K562 (cell line): ENCODE measurements at regions not wholly inside any gene's neighbourhood (a gene's known extent, or its start where the extent isn't known, plus 50 kb on each side); places are given as distances from the start of the nearest gene placed in this dataset.

Experiments
- ATAC-seq: fragments of 200-7000 bp; cut with Tn5 transposase; 3 replicates; pipeline ENCODE4 v1.9.1; 2020; ENCODE audit warnings: moderate library complexity
- BruUV-seq: library from RNA; stranded (reverse); fragments of 400-500 nt; replicated peaks from 2 replicates; lab custom pipeline; 2021; lab: Mats Ljungman, UMichigan
- CTCF ChIA-PET: fragments of 300-600 bp; formaldehyde crosslinking; extraction: SDS; loops from one replicate; lab custom pipeline; 2021; ENCODE audit warnings: low intra/inter-chr PET ratio; lab: Yijun Ruan, JAX
- POLR2A ChIA-PET: fragments of 300-600, 350-650 bp; sonication (Branson Sonifier 250); formaldehyde crosslinking; extraction: SDS; loops from one replicate; lab custom pipeline; 2021; ENCODE audit warnings: antibody characterized with exemption, inconsistent platforms; lab: Yijun Ruan, JAX
- DNase-seq, 4 experiments: peaks; one replicate each; pipeline versions ENCODE4 v3.0.0 to v3.0.0-alpha.2; 2011 to 2018; ENCODE audit warnings: low spot score in 3 of 4, mixed read lengths in 3 of 4; ENCODE audit errors: extremely low read depth in 1 of 4
- FAIRE-seq: peaks from 2 replicates; lab custom pipeline; 2011; peaks lifted over from hg19 to GRCh38; lab: Jason Lieb, UNC
- H2AFZ ChIP-seq: 2 replicates; pipeline ENCODE4 v1.6.0; 2011; ENCODE audit warnings: low read depth, low read length, control low read depth, inconsistent platforms
- H3K27ac ChIP-seq: fragments of 200-600 bp; 3 replicates; pipeline ENCODE4 v1.8.0; 2011; ENCODE audit warnings: low read depth, mild to moderate bottlenecking, control low read depth, inconsistent platforms, low read length, moderate library complexity, mixed read lengths; ENCODE audit errors: extremely low read depth
- H3K27me3 ChIP-seq, 2 experiments: fragments of 300-600 bp in 1 of 2; 2 replicates in 1 of 2; 3 replicates in 1 of 2; pipeline versions ENCODE4 v1.6.0 to v1.8.0; 2011; ENCODE audit warnings: inconsistent platforms in 2 of 2, low read length in 2 of 2, mild to moderate bottlenecking in 1 of 2, mixed read lengths in 1 of 2, moderate library complexity in 1 of 2; ENCODE audit not compliant: control insufficient read depth in 2 of 2, insufficient read depth in 2 of 2
- H3K36me3 ChIP-seq: fragments of 300-600 bp; 3 replicates; pipeline ENCODE4 v1.8.0; 2011; ENCODE audit warnings: mild to moderate bottlenecking, low read length, inconsistent platforms; ENCODE audit not compliant: control insufficient read depth, insufficient read depth
- H3K4me1 ChIP-seq, 2 experiments: fragments of 200-600 bp in 1 of 2; replicated peaks in 1 of 2; 2 replicates in 1 of 2; 3 replicates in 1 of 2; pipeline versions ENCODE4 v1.5.1 to v1.8.0; 2011; ENCODE audit warnings: inconsistent platforms in 2 of 2, low read length in 2 of 2, mild to moderate bottlenecking in 1 of 2, mixed read lengths in 1 of 2, moderate library complexity in 1 of 2; ENCODE audit not compliant: control insufficient read depth in 2 of 2, insufficient read depth in 2 of 2
- H3K4me2 ChIP-seq: 2 replicates; pipeline ENCODE4 v1.6.1; 2011; ENCODE audit warnings: low read length, control low read depth, inconsistent platforms, mixed read lengths; ENCODE audit not compliant: insufficient read depth
- H3K4me3 ChIP-seq: fragments of 200-600 bp; sonication (generic), shearing (Covaris generic); 2 replicates; pipeline ENCODE4 v1.5.1; 2016; ENCODE audit warnings: control low read depth, inconsistent platforms
- H3K79me2 ChIP-seq: fragments of 200-600 bp; 3 replicates; pipeline ENCODE4 v1.8.0; 2011; ENCODE audit warnings: low read length, inconsistent platforms; ENCODE audit not compliant: control insufficient read depth, insufficient read depth
- H3K9ac ChIP-seq, 2 experiments: 2 replicates each; pipeline versions ENCODE4 v1.6.0 to v1.6.1; 2011; ENCODE audit warnings: low read depth in 2 of 2, low read length in 2 of 2, control low read depth in 1 of 2, inconsistent platforms in 1 of 2, mild to moderate bottlenecking in 1 of 2, mixed read lengths in 1 of 2; ENCODE audit not compliant: insufficient read depth in 1 of 2
- H3K9me1 ChIP-seq: one replicate; pipeline ENCODE4 v1.6.0; 2011; ENCODE audit warnings: inconsistent platforms, mild to moderate bottlenecking, low read length, moderate library complexity; ENCODE audit not compliant: control insufficient read depth, insufficient read depth
- H3K9me3 ChIP-seq: replicated peaks from 2 replicates; pipeline ENCODE4 v1.5.1; 2011; ENCODE audit warnings: low read depth, low read length, inconsistent platforms; ENCODE audit not compliant: control insufficient read depth, insufficient read depth
- H4K20me1 ChIP-seq: replicated peaks from 2 replicates; pipeline ENCODE4 v1.6.1; 2011; ENCODE audit warnings: low read length, inconsistent platforms, mixed read lengths; ENCODE audit not compliant: control insufficient read depth, insufficient read depth
- ELF2 ChIP-seq: fragments of 250-450 bp; sonication (Bioruptor Pico); IDR thresholded peaks from 2 replicates; pipeline ENCODE4 v1.5.0; 2021; ENCODE audit warnings: mild to moderate bottlenecking
- FOXA3 ChIP-seq, 2 experiments: fragments of 450-650 bp in 1 of 2; sonication (generic) in 1 of 2; formaldehyde crosslinking; IDR thresholded peaks in 1 of 2; conservative IDR thresholded peaks in 1 of 2; 2 replicates each; pipeline versions ENCODE4 v1.4.0 to v1.8.0; 2020 to 2022; ENCODE audit warnings: mild to moderate bottlenecking in 2 of 2, missing genetic modification reagents in 1 of 2
- GABPB2 ChIP-seq: fragments of 250-450 bp; sonication (Bioruptor Pico); conservative IDR thresholded peaks from 2 replicates; pipeline ENCODE4 v1.5.1; 2021; ENCODE audit warnings: mild to moderate bottlenecking
- HDAC6 ChIP-seq: IDR thresholded peaks from 2 replicates; pipeline ENCODE4 v1.6.1; 2012; ENCODE audit warnings: low read depth, mild to moderate bottlenecking, control low read depth, inconsistent platforms, low read length, moderate library complexity
- MAZ ChIP-seq, 2 experiments: fragments of 450-650 bp in 1 of 2; sonication (generic) in 1 of 2; formaldehyde crosslinking; IDR thresholded peaks in 1 of 2; conservative IDR thresholded peaks in 1 of 2; 2 replicates each; pipeline versions ENCODE4 v1.4.0 to v1.5.0; 2020; ENCODE audit warnings: mild to moderate bottlenecking in 1 of 2, missing genetic modification reagents in 1 of 2
- NCOA6 ChIP-seq: fragments of 450-650 bp; IDR thresholded peaks from 2 replicates; pipeline ENCODE4 v1.6.1; 2017; ENCODE audit warnings: mild to moderate bottlenecking
- NFIX ChIP-seq: fragments of 250-450 bp; sonication (Bioruptor Pico); IDR thresholded peaks from 2 replicates; pipeline ENCODE4 v1.4.0; 2020; ENCODE audit warnings: low read depth, mild to moderate bottlenecking, moderate library complexity
- ZFX ChIP-seq: sonication (generic); formaldehyde crosslinking; IDR thresholded peaks from 2 replicates; pipeline ENCODE4 v1.8.0; 2022; ENCODE audit warnings: mild to moderate bottlenecking, missing genetic modification reagents, moderate library complexity
- ZNF316 ChIP-seq: fragments of 450-650 bp; IDR thresholded peaks from 2 replicates; pipeline ENCODE4 v1.6.1; 2016
- ZNF586 ChIP-seq: fragments of 450-650 bp; formaldehyde crosslinking; conservative IDR thresholded peaks from 2 replicates; pipeline ENCODE4 v1.4.0; 2020; ENCODE audit warnings: mild to moderate bottlenecking, moderate library complexity
- WGBS: fragments of 100-300 bp; shearing (Covaris generic); methylation state at CpG from one replicate; pipeline ENCODE4 v1.1.6; 2016; ENCODE audit warnings: low coverage, mixed read lengths; ENCODE audit not compliant: insufficient coverage; ENCODE audit errors: missing lambda C conversion rate; 5-methylcytosine and 5-hydroxymethylcytosine counted together
- in situ Hi-C: fragments of 300-500 bp; cut with MboI; formaldehyde crosslinking; loops from 4 replicates; pipeline ENCODE4 v1.15.0; 2018; ENCODE audit warnings: inconsistent platforms, mixed read lengths
- intact Hi-C: fragments of 100-400 bp; cut with micrococcal nuclease; formaldehyde crosslinking; loops from 2 replicates; pipeline ENCODE4 v1.14.2; 2022
- TF ChIP-seq, protein P1 (sequence below): fragments of 200-800 bp; sonication (Bioruptor generic); IDR thresholded peaks from 2 replicates; pipeline ENCODE4 v1.6.1; 2016; ENCODE audit warnings: missing genetic modification characterization, missing compliant biosample characterization
- TF ChIP-seq, protein P2 (sequence below): fragments of 250-450 bp; sonication (Bioruptor Pico); IDR thresholded peaks from 2 replicates; pipeline ENCODE4 v1.5.0; 2020; ENCODE audit warnings: mild to moderate bottlenecking, borderline replicate concordance
- TF ChIP-seq, protein P3 (sequence below): sonication (generic); formaldehyde crosslinking; IDR thresholded peaks from 2 replicates; pipeline ENCODE4 v1.8.1; 2023; ENCODE audit warnings: mild to moderate bottlenecking, missing genetic modification reagents

DNA sequence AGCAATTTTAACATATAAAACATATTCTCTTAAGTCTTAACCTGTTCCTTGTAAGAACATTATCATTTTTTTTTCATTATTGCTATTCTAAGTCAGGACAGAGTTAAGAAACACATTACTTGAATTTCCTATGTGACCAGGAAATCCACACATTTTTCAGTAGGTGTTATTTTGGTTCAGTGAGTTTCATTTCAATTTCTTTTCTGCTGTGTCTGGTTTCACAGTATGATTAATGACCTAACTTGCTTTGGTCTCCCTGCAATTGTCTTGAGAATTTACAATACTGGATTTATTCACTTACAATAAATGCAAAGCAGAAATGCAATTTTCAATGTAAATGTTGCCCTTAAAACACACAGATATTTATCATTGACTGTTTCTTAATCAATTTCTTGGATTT lies 396.9 kb upstream of the TMTC1 start (continued):
- TF ChIP-seq, protein P1, sequence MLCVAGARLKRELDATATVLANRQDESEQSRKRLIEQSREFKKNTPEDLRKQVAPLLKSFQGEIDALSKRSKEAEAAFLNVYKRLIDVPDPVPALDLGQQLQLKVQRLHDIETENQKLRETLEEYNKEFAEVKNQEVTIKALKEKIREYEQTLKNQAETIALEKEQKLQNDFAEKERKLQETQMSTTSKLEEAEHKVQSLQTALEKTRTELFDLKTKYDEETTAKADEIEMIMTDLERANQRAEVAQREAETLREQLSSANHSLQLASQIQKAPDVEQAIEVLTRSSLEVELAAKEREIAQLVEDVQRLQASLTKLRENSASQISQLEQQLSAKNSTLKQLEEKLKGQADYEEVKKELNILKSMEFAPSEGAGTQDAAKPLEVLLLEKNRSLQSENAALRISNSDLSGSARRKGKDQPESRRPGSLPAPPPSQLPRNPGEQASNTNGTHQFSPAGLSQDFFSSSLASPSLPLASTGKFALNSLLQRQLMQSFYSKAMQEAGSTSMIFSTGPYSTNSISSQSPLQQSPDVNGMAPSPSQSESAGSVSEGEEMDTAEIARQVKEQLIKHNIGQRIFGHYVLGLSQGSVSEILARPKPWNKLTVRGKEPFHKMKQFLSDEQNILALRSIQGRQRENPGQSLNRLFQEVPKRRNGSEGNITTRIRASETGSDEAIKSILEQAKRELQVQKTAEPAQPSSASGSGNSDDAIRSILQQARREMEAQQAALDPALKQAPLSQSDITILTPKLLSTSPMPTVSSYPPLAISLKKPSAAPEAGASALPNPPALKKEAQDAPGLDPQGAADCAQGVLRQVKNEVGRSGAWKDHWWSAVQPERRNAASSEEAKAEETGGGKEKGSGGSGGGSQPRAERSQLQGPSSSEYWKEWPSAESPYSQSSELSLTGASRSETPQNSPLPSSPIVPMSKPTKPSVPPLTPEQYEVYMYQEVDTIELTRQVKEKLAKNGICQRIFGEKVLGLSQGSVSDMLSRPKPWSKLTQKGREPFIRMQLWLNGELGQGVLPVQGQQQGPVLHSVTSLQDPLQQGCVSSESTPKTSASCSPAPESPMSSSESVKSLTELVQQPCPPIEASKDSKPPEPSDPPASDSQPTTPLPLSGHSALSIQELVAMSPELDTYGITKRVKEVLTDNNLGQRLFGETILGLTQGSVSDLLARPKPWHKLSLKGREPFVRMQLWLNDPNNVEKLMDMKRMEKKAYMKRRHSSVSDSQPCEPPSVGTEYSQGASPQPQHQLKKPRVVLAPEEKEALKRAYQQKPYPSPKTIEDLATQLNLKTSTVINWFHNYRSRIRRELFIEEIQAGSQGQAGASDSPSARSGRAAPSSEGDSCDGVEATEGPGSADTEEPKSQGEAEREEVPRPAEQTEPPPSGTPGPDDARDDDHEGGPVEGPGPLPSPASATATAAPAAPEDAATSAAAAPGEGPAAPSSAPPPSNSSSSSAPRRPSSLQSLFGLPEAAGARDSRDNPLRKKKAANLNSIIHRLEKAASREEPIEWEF (CRISPR knock-in tag), result no peak
- no peak for TF ChIP-seq MAZ (CRISPR knock-in tag; conservative IDR thresholded peaks at IDR 0.05 in 1 of 2, IDR thresholded peaks at IDR 0.05 in 1 of 2)
- TF ChIP-seq ELF2 (CRISPR knock-in tag), result no peak
- no peak for TF ChIP-seq ZNF316
- no peak for TF ChIP-seq FOXA3 (CRISPR knock-in tag; conservative IDR thresholded peaks at IDR 0.05 in 1 of 2, IDR thresholded peaks at IDR 0.05 in 1 of 2)
- TF ChIP-seq, all 486 proteins: peak for 0

DNA sequence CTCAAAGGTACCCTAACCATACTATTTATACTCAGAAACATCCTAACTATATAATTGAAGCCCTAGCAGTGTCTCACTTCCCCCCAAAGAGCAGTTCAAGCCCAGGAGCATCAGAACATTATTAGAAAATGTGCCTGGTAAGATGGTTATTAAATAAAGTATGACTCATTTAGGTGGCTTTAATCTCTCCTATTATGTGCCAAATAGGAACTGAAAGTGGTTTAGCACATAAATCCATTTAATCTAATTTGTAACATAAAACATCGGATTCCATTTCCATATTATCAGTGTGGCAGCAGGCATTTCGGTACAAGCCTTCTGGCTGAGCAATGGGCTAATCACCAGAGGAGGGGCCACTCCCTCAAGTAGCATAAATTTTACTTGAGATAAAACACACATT lies 395.2 kb upstream of the TMTC1 start:
- H3K9ac ChIP-seq, result no peak overlapping the region
- no peaks in the 10 kb centered on the region for H3K9me3 ChIP-seq
- H3K4me1 ChIP-seq, result no peaks in the 10 kb centered on the region
- no peak overlapping the region for H3K4me3 ChIP-seq
- intact Hi-C loops, result no loop called here
- ChIA-PET CTCF (no interaction called here), POLR2A (no interaction called here)
- H3K79me2 ChIP-seq, result no peaks in the 10 kb centered on the region
- H3K27me3 ChIP-seq, result no peaks in the 10 kb centered on the region
- ATAC-seq, result no peak
- no peak for FAIRE-seq
- H4K20me1 ChIP-seq, result no peaks in the 10 kb centered on the region
- no peak overlapping the region for H3K27ac ChIP-seq
- H3K4me2 ChIP-seq, result no peak overlapping the region
- H2AFZ ChIP-seq, result no peak overlapping the region
- no peaks in the 10 kb centered on the region for H3K36me3 ChIP-seq
- H3K9me1 ChIP-seq, result no peaks in the 10 kb centered on the region
- 0% methylated on average over 2 of the region's 2 CpGs for WGBS
- in situ Hi-C loops, result loop anchor here (25.0 kb wide), 1 partner anchor 633 kb away; no protein-coding TSS in a partner anchor
- no TSS peak for BruUV-seq
- DNase-seq, result no peak
- no peak for TF ChIP-seq HDAC6
- TF ChIP-seq, protein P2, sequence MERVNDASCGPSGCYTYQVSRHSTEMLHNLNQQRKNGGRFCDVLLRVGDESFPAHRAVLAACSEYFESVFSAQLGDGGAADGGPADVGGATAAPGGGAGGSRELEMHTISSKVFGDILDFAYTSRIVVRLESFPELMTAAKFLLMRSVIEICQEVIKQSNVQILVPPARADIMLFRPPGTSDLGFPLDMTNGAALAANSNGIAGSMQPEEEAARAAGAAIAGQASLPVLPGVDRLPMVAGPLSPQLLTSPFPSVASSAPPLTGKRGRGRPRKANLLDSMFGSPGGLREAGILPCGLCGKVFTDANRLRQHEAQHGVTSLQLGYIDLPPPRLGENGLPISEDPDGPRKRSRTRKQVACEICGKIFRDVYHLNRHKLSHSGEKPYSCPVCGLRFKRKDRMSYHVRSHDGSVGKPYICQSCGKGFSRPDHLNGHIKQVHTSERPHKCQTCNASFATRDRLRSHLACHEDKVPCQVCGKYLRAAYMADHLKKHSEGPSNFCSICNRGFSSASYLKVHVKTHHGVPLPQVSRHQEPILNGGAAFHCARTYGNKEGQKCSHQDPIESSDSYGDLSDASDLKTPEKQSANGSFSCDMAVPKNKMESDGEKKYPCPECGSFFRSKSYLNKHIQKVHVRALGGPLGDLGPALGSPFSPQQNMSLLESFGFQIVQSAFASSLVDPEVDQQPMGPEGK (CRISPR knock-in tag), result no peak
- TF ChIP-seq NFIX (CRISPR knock-in tag), result no peak
- TF ChIP-seq, protein P3, sequence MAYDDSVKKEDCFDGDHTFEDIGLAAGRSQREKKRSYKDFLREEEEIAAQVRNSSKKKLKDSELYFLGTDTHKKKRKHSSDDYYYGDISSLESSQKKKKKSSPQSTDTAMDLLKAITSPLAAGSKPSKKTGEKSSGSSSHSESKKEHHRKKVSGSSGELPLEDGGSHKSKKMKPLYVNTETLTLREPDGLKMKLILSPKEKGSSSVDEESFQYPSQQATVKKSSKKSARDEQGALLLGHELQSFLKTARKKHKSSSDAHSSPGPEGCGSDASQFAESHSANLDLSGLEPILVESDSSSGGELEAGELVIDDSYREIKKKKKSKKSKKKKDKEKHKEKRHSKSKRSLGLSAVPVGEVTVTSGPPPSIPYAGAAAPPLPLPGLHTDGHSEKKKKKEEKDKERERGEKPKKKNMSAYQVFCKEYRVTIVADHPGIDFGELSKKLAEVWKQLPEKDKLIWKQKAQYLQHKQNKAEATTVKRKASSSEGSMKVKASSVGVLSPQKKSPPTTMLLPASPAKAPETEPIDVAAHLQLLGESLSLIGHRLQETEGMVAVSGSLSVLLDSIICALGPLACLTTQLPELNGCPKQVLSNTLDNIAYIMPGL (CRISPR knock-in tag), result no peak
- TF ChIP-seq NCOA6, result no peak
- no peak for TF ChIP-seq ZFX (CRISPR knock-in tag)
- no peak for TF ChIP-seq ZNF586
- no peak for TF ChIP-seq GABPB2 (CRISPR knock-in tag)
